GM12878 (cell line): ENCODE measurements at regions not wholly inside any gene's neighbourhood (a gene's known extent, or its start where the extent isn't known, plus 50 kb on each side); places are given as distances from the start of the nearest gene placed in this dataset.

Source experiments
- ATAC-seq: fragments of 200-7000 bp; cut with Tn5 transposase; 3 replicates; pipeline ENCODE4 v1.9.1; 2020; ENCODE audit warnings: mild to moderate bottlenecking, moderate library complexity
- BruUV-seq: library from RNA; stranded (reverse); fragments of 400-500 nt; replicated peaks from 2 replicates; lab custom pipeline; 2021; lab: Mats Ljungman, UMichigan
- CTCF ChIA-PET: fragments of 300-600 bp; sonication (Branson Sonifier 250); formaldehyde crosslinking; extraction: SDS; loops from one replicate; lab custom pipeline; 2021; ENCODE audit warnings: inconsistent platforms; lab: Yijun Ruan, JAX
- POLR2A ChIA-PET: fragments of 350-600 bp; formaldehyde crosslinking; extraction: SDS; loops from one replicate; lab custom pipeline; 2021; ENCODE audit warnings: inconsistent platforms; lab: Charles Lee
- RAD21 ChIA-PET: fragments of 300-600 bp; sonication (Branson Sonifier 250); formaldehyde crosslinking; loops from one replicate; lab custom pipeline; 2023; ENCODE audit warnings: antibody characterized with exemption; ENCODE audit not compliant: unreplicated experiment; lab: Charles Lee
- SMC1A ChIA-PET: fragments of 300-600 bp; sonication (Branson Sonifier 250); formaldehyde crosslinking; loops from one replicate; lab custom pipeline; 2023; ENCODE audit not compliant: unreplicated experiment, uncharacterized antibody; lab: Charles Lee
- DNase-seq: peaks from one replicate; pipeline ENCODE4 v3.0.0-alpha.2; 2011; ENCODE audit warnings: low read depth, low spot score
- FAIRE-seq: peaks from 3 replicates; lab custom pipeline; 2011; peaks lifted over from hg19 to GRCh38; lab: Jason Lieb, UNC
- H2AFZ ChIP-seq: 2 replicates; pipeline ENCODE4 v1.6.0; 2011; ENCODE audit warnings: low read depth, low read length, control low read depth; ENCODE audit not compliant: control insufficient read depth
- H3K27ac ChIP-seq: 2 replicates; pipeline ENCODE4 v1.5.1; 2011; ENCODE audit warnings: control low read depth; ENCODE audit not compliant: control insufficient read depth, insufficient read depth
- H3K27me3 ChIP-seq, 2 experiments: replicated peaks in 1 of 2; 2 replicates each; pipeline versions ENCODE4 v1.6.0 to v1.6.1; 2011; ENCODE audit warnings: low read length in 1 of 2; ENCODE audit not compliant: control insufficient read depth in 2 of 2, insufficient read depth in 2 of 2
- H3K36me3 ChIP-seq, 2 experiments: 2 replicates each; pipeline ENCODE4 v1.5.1; 2011; ENCODE audit warnings: low read length in 1 of 2; ENCODE audit not compliant: control insufficient read depth in 2 of 2, insufficient read depth in 2 of 2
- H3K4me1 ChIP-seq: 2 replicates; pipeline ENCODE4 v1.6.1; 2011; ENCODE audit warnings: mild to moderate bottlenecking, low read length, moderate library complexity, mixed read lengths; ENCODE audit not compliant: control insufficient read depth, insufficient read depth
- H3K4me2 ChIP-seq: 2 replicates; pipeline ENCODE4 v1.6.0; 2011; ENCODE audit warnings: control low read depth; ENCODE audit not compliant: control insufficient read depth, insufficient read depth
- H3K4me3 ChIP-seq: fragments of 200-600 bp; sonication (generic); 2 replicates; pipeline ENCODE4 v1.5.1; 2016
- H3K79me2 ChIP-seq: 2 replicates; pipeline ENCODE4 v1.6.0; 2011; ENCODE audit warnings: low read length; ENCODE audit not compliant: control insufficient read depth, insufficient read depth
- H3K9ac ChIP-seq: 2 replicates; pipeline ENCODE4 v1.8.0; 2011; ENCODE audit warnings: low read length, control low read depth, mixed read lengths; ENCODE audit not compliant: control insufficient read depth, insufficient read depth
- H3K9me3 ChIP-seq: replicated peaks from 3 replicates; pipeline ENCODE4 v1.5.1; 2011; ENCODE audit warnings: mild to moderate bottlenecking, low read length; ENCODE audit not compliant: control insufficient read depth, insufficient read depth
- H4K20me1 ChIP-seq: 2 replicates; pipeline ENCODE4 v1.6.0; 2011; ENCODE audit not compliant: control insufficient read depth, insufficient read depth
- CEBPB ChIP-seq, 2 experiments: fragments of 150-350 bp in 1 of 2; IDR thresholded peaks; 2 replicates each; pipeline ENCODE4 v1.6.1; 2012 to 2014; ENCODE audit warnings: low read depth in 2 of 2, low read length in 2 of 2, borderline replicate concordance in 1 of 2, inconsistent platforms in 1 of 2
- IRF3 ChIP-seq: fragments of 450-650 bp; IDR thresholded peaks from 2 replicates; pipeline ENCODE4 v1.6.1; 2014; ENCODE audit warnings: mild to moderate bottlenecking
- KAT2A ChIP-seq: conservative IDR thresholded peaks from 2 replicates; pipeline ENCODE4 v1.6.1; 2011; ENCODE audit warnings: low read depth, low read length; ENCODE audit not compliant: control insufficient read depth
- KDM1A ChIP-seq: fragments of 200-600 bp; sonication (generic); IDR thresholded peaks from 2 replicates; pipeline ENCODE4 v1.6.1; 2016; ENCODE audit warnings: borderline replicate concordance
- MAX ChIP-seq: IDR thresholded peaks from 2 replicates; pipeline ENCODE4 v1.6.1; 2012; ENCODE audit warnings: low read depth, low read length, improper control_type of control experiment
- MLLT1 ChIP-seq: fragments of 450-650 bp; IDR thresholded peaks from 2 replicates; pipeline ENCODE4 v1.6.1; 2016; ENCODE audit warnings: mild to moderate bottlenecking
- PBX3 ChIP-seq: IDR thresholded peaks from 2 replicates; pipeline ENCODE4 v1.6.1; 2011; ENCODE audit warnings: mild to moderate bottlenecking, low read depth, low read length, moderate library complexity; ENCODE audit not compliant: insufficient replicate concordance
- PML ChIP-seq: IDR thresholded peaks from 2 replicates; pipeline ENCODE4 v1.6.1; 2012; ENCODE audit warnings: low read length, inconsistent platforms
- SMAD5 ChIP-seq: IDR thresholded peaks from 2 replicates; pipeline ENCODE4 v1.6.1; 2016; ENCODE audit warnings: antibody characterized with exemption, low read depth
- STAT1 ChIP-seq: fragments of 450-650 bp; conservative IDR thresholded peaks from 2 replicates; pipeline ENCODE4 v1.6.1; 2014; ENCODE audit warnings: antibody characterized with exemption, mild to moderate bottlenecking
- TCF12 ChIP-seq: IDR thresholded peaks from 2 replicates; pipeline ENCODE4 v1.6.1; 2011; ENCODE audit warnings: low read depth, mild to moderate bottlenecking, low read length
- ZNF622 ChIP-seq: fragments of 450-650 bp; IDR thresholded peaks from 2 replicates; pipeline ENCODE4 v1.6.1; 2017; ENCODE audit warnings: mild to moderate bottlenecking, inconsistent platforms
- ZNF687 ChIP-seq: fragments of 450-650 bp; IDR thresholded peaks from 2 replicates; pipeline ENCODE4 v1.6.1; 2017; ENCODE audit warnings: mild to moderate bottlenecking, moderate library complexity
- WGBS: methylation state at CpG from one replicate; pipeline ENCODE4 v1.1.6; 2016; ENCODE audit warnings: low lambda C conversion rate; ENCODE audit not compliant: insufficient replicate concordance, insufficient coverage; ENCODE audit errors: missing lambda C conversion rate; 5-methylcytosine and 5-hydroxymethylcytosine counted together
- in situ Hi-C: fragments of 300-500 bp; cut with MboI; formaldehyde crosslinking; loops from 9 replicates; pipeline ENCODE4 v1.14.3; 2018; ENCODE audit warnings: mixed read lengths
- intact Hi-C: fragments of 100-400 bp; cut with micrococcal nuclease; formaldehyde crosslinking; loops from one replicate; pipeline ENCODE4 v1.14.2; 2022; ENCODE audit not compliant: unreplicated experiment

- no peak overlapping the region for H3K4me2 ChIP-seq
- no peaks in the 10 kb centered on the region for H3K36me3 ChIP-seq
- FAIRE-seq = no peak
- intact Hi-C loops (no loop called here), in situ Hi-C loops (no loop called here)
- TF ChIP-seq ZNF622 (no peak), IRF3 (no peak), SMAD5 (no peak), STAT1 (no peak), PBX3 (no peak), ZNF687 (no peak), PML (no peak), MAX (no peak), TCF12 (no peak), MLLT1 (no peak), CEBPB (IDR thresholded peaks at IDR 0.05; ENCODE audit: borderline replicate concordance in 1 of 2, low read depth in 2 of 2, low read length in 2 of 2) (no peak), KDM1A (no peak), KAT2A (no peak)
- ChIA-PET SMC1A (interaction anchor here (1.2 kb wide), 1 partner anchor 17 kb away, joined by 3 read pairs; no protein-coding TSS in a partner anchor), POLR2A (no interaction called here), CTCF (no interaction called here), RAD21 (no interaction called here)
- H3K4me3 ChIP-seq = no peak overlapping the region
- DNase-seq = no peak
- 46% methylated on average over 1 of the region's 1 CpG for WGBS
- H3K79me2 ChIP-seq = no peaks in the 10 kb centered on the region
- no peaks in the 10 kb centered on the region for H4K20me1 ChIP-seq
- no peak for ATAC-seq
- no TSS peak for BruUV-seq
- H3K9me3 ChIP-seq = no peaks in the 10 kb centered on the region
- no peak overlapping the region for H3K9ac ChIP-seq
- no peaks in the 10 kb centered on the region for H3K27me3 ChIP-seq
- H3K27ac ChIP-seq = no peak overlapping the region
- H2AFZ ChIP-seq = no peak overlapping the region
- no peaks in the 10 kb centered on the region for H3K4me1 ChIP-seq
These were observed 116.8 kb downstream of the TENT5D start for GRCh38 chrX:80537096-80537495.
